HG02973 (cell line): ENCODE measurements at regions not wholly inside any gene's neighbourhood (a gene's known extent, or its start where the extent isn't known, plus 50 kb on each side); places are given as distances from the start of the nearest gene placed in this dataset.

Experiments used
- ATAC-seq: cut with Tn5 transposase; IDR thresholded peaks from one replicate; pipeline ENCODE4 v1.9.1; 2021; ENCODE audit warnings: moderate library complexity; ENCODE audit not compliant: unreplicated experiment

DNA sequence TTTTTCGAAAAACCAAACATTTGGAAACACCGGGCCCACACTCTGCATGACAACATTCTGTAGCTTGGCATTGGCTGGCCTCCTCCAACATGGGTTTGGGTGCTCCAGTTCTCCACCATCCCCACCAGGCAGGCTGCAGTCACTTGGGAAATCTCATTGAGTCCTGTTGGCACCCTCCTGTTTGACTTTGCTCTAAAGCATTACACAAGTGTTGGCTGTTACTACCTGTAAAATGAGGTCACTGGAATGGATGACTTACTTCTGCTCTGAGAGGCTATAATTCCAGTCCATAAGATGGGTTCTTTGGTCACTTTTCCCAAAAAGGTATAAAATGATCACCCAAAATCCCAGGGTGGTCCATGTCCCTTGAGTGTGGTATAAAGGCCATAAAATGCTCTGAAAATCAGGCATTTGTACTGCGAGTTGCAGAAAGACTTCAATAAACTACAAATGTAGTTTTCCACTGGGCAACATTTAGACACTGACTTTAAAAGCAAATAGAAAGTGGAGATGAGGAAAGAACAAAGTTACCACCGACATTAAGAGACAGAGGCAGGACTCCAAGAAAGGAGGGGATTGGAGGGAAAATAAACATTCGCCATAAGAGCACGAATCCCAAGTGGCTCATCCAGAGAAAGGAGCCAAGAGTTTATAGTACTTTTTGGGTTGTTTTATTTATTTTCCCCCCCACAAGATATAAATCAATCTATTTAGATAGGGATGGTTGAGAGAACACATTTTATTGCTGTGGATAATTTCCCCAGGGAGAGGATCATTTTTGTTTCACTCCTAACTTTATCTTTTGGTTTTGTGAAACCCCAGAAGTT is 295.1 kb downstream of the TLE1 start:
- ATAC-seq = no peak

DNA sequence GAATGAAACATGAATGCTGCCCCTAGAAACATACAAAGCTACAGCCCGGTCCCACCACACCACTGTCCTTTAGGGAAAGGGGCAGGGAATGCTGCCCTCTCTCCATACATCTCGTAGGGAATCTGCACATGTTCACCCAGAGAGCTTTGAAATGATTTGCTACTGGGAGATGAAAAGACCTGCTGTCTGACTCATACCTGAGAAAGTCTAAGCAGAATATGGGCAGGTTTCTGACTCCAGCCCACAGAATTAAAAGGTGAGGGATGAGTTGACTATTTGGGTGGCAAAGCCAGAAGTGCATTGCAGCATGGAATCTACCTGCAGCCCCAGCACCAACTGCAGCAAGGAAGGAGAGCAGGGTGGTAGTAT is 297.9 kb downstream of the TLE1 start:
- ATAC-seq = no peak

DNA sequence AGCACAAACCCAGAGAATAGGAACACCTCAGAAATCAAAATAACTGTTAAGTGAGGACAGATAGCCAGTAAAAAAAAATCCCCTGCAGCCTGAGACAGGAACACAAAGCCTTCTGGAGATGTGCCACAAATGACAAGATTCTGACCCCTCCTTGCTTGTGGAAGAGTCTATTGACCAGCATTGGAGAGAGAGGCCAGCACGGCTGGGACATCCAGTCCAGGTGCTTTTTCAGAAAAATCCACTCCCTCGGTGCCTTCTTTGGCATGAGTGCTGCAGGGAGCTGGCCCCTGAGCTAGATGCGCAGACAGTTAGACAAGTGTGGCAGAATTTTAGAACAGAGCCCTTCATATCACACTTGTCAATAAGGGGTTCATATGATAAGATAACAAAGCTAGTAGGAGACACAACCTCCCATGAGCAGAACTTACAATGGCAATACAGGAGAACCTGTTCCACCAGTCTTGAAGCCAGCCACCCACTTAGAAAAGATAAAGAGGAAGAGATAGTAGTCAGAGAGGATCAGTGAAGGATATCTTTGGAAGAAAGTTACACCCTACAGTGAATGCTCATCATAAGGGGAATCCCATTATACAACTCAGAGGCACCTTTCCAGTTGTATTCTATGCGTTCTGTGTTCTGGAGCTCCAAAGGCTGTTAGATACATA is 298.4 kb downstream of the TLE1 start:
- ATAC-seq = no peak

DNA sequence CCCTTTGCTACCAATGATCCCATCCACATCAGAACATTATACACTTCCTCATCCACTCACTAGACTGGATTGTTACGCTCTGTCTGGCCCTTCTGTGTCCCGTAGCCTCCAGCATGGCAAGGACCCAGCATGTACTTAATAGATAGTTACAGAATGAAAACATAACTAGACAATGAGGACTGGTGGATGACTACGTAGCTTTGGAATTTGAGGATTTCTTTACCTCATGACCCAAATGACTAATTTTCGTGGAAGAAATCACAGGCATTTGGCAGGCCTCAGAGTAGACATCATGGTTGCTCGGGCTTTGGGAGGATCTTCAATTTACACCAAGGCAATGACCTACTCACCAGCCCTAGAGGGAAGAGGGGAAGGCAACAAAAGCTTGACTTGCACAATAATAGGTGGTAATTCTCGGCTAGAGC is 299.8 kb downstream of the TLE1 start:
- no peak for ATAC-seq

DNA sequence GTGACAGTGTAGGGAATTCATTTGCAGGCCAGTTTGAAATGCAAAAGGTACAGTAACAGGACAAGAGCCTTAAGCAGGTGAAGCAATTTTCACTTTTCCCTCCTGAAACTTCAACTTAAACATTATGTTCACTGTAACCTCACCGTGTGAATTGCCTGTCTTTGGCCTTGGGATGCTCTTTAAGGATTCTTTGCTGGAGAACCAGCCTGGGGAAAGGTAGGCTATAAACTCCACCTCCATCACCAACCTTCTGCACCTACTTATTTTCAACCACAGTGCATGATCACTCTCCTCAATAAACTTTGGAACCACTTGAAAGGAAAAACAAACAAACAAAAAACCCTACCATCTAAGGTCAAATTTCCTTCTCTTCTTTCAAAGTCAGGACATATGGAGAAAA is 300.5 kb downstream of the TLE1 start:
- ATAC-seq = no peak

DNA sequence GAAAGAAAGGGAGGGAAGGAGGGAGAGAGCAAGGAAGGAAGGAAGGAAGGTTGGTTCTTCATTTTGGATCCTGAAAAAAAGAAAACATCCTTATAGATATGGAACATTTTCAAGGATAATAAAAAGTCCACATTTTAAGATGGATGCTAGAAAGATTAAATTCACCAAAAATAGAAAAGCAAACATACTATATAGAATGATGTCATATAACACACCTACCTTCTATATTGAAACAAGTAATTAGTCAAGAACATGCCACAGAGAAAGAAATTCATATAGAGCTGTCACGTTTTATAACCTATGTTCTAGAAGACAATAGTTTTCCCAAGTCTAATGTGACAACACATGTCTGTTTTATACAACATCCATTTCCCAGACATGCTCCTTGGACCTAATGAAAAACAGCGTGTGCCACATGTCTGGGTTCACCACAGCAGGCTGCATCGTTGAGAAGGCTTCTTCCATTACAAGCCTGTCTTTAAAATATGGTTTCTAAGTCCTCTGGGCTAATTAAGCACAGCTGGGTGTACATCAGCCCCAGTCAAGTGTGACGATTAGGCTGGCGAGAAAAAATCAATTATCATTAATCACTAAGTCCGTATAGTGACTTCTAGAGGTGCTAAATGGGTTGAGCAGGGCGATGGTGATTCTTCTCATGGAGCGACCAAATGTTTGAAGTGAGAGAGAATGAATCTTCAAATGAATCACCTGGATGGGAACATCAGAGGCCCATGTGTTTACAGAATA is 301.8 kb downstream of the TLE1 start:
- ATAC-seq = no peak

DNA sequence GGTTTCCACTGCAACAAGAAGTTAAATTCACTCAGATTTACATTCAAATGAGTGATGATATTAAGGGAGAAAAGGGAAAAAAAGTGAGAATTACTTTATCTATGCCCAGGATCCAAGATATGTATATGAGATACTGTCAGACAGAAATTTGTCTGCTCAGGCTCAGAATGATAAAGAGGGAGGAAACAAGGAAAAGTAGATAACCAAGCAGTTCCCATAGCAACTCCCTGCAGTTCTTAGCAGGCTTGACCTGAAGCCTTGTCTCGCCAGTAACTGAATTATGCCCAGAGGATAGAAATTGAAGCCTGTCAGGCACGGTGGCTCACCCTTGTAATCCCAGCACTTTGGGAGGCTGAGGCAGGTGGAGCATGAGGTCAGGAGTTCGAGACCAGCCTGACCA is 304.4 kb downstream of the TLE1 start:
- ATAC-seq = no peak

DNA sequence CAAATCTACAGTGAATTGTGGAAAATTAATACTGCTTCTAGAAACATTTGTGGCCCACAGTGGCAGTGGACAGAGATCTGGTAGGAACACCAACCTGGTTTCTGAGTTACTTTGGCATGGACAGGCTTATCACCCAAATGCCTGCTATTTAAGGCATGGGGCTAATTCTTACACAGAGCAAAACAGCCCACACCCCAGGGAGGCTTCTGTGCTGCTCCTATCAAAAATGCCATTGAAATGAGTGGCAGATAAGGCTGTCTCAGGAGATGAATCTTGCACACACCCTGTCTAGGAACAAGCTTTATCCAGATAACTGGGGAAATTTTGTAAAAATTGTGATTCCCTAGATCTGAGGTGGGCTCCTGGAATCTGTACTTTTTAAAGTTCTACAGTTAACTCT is 307.1 kb downstream of the TLE1 start:
- ATAC-seq = no peak

DNA sequence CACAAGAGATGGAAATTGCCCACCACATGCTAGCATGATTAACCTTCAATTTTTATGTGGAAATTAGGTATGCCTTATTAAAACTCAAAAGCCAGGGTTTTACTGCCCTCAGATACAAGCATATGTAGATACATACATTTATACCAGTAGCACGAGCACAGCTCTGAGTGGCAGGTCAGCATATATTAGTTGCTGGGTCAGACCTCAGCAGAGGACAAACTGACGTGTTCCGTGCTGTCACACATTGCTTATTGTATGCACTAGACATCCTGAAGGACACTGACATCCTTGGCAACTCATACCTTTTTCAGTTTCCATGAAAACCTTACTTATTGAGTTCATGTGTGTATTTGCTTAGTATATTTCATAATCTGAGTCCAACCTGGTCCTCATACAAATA is 307.7 kb downstream of the TLE1 start:
- ATAC-seq = no peak

DNA sequence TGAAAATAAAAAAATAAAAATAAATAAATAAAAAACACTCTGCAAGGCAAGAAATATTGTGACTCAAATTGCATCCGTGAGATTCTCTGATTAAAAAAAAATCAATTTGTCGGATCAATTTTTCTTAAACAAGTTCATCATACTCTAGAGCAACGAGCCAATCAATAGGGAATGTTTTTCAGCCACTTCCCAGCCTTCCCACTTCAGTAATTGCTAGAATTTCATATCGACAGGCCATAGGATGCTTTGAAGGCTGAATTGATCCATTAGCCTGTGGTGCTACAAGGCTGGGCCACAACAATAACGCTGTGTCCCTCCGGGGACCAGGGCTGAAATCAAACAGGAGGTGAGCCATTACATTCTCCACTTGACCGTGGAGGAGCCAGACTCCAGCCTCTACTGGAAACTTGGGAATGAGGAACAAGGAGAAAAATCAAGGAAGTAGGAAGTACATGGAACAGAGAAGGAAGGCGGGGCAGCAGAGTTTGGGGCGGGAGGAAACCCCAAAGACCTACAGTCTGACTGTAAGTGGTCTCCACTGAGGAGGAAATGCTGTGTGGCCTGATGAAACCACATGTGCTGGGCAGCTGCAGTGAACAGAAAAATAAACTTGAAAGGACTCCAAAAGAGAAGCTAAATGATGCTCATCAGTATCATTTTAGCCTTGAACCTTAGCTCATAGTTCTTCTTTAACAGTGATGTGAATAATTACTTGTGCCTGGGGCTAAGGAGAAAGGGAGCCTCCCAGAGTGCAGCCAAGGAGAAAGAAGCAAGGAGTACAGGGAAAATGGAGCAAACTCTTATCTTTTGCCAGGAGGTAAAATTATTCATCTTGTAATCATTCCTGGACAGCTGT is 308.6 kb downstream of the TLE1 start:
- no peak for ATAC-seq

DNA sequence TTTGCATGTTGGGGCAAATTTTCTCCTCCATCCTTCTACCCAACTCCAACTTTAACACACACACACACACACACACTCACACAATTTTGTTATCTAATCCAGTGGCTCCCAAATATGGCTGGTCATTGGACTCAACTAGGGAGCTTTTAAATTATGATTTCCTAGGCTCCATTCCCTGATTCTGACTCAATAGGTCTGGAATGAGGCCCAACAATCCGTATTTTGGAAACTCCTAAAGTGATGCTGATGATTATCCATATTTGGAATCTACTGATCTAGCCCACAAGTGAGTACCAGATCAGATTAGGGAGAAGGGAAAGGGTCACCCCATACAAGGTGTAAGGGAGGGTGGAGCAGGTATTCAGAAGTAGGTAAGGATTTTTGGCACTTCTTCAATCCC is 309.7 kb downstream of the TLE1 start:
- ATAC-seq = no peak

DNA sequence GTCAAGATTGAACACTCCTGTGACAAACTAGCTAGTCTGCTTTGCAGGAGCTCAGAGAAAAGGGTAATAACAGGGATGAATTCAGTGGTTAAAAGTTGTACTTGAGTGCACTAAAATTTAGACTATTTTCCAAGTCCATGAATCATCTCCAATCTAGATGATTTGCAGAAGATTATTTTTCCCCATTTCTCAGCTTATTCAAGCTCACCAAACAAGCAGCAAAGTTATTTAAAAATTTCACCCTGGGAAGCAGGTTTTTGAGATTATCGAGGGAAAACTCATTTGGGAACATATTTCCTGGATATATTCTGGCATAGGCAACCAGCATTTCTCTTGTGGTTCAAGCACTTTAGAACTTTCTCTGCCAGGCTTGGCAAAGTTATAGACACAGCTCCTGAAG is 311.4 kb downstream of the TLE1 start:
- no peak for ATAC-seq

DNA sequence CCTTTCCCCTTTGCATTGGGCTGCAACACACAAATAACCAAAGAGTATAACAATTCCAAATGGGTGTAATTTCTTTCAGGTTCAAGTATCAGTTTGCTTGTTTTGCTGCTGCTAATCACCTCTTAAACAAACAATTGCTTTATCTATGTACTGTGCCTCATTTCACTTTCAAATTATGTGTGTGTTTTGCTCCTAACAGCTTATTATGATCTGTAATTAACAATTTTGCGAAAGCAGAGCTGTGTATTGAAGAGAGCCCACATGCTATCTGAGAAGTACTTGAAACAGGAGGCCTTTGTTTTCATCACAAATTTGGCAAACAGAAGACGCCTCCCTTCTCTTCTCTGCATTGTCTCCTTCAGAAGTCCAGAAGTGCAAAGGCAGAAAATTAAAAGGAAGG is 312.0 kb downstream of the TLE1 start:
- no peak for ATAC-seq

DNA sequence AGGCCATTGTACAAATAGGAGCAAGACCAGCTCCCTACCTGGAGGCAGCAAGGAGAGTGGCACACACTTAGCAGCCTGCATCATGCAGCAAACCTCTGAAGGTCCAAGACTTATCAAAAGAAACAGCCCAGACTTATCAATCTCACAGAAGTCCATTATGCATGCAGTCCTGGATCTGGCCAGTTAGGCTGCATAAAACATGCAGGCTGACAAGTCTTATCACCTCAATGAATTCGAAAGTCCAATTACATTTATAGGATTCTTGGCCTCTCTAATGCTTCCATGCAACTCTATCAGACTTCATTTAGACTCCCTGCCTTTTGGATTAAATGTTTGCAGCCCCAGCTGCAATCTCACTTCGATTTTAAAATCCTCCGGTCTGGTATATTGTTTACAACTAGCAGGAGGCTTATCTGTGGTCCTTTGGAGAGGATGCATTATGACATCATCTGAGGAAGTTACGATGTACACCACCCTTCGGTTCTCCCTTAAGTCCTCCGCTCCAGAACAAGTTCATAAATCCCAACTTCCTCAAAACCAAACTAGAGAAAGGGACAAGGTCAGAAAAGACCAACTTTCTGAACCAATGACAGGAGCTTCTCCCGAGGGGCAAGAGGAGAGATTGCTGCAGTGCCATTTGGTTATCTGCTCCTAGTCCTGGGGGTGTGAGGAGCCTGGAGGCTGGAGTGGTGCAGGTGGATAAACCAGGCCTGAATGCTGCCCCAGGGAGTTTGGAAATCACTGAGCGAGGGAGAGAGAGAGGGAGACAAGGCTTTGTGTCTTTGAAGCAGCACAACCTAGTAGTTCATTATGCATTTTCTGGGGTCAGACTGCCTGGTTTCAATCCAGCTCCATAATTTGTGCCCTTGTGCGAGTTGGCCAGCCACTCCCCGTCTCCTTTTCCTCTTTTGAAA is 313.9 kb downstream of the TLE1 start:
- ATAC-seq = no peak

DNA sequence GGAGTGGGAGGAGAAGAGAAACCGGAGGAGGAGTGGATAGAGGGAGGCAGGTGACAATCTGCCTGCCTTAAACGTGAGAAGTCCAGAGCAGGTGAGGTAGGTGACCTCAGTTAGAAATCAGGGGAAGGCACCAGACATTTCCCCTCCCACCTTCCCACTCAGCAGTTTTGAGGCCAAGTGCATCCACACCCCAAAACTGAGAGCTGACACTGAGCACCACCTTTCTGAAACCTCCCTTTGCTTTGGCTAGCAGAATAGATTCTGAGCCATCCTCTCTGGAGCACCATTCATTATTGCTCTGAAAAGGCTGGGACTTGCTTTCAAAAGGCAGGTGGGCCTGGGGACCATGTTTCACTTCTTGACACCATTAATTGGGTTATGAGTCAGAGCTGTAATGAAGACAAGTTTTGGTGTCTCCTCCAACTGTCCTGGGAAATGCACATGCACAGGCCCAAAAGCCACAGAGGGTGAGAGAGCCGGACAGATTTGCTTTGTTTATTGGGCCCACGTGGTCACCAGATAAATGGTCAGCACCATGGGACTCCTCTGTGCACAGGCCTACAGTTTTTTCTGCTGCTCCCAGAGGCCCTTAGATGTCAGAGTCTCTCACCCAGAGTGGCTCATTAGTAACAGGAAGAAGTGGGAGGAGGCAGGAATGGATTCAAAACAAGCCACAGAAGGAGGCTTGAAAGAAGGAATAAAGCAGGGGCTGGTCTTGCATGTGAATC is 314.7 kb downstream of the TLE1 start:
- no peak for ATAC-seq

DNA sequence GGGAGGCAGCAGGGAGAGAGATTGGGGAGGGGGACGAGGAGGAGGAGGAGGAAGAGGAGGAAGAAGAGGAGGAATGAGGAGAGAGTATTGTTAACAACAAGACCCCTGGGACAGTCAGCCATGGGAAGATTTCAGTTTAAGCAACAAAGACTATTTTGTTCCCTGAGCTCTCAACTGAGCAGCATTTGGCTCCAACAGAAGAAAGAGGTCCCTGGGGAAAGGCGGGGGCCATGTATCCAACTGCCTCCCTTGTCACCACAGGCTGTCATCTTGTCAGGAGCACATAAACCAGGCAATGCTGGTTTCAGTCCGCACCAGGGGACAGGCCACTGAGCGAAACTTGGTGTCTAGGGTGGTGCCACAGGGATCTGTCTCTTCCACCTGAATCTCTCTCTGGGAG is 316.1 kb downstream of the TLE1 start:
- ATAC-seq = no peak

DNA sequence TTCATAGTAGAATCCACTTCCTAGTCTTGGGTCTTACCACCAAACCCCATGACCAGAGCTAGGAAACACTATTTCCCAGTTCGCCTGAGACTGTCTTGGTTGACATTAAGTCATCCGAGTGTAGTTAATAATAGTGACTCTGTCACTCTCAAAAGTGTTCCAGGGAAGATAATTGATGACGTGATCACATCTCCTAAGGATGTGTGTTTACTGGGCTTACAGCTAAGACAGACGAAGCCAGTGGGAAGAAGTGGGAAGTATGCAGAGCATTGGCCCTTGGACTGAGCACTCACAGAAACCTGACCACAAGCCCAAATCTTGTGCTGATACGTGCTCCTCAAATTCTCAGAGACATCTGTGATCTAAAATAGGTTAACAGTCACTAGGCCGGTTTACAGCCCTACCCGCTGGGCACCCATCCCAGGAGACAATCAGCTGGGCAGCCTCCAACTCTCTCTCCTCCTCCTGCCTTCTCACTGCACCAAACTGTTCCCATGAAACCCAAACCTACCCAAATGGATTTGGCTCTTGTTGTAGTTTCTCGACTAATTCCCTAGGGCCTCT is 316.6 kb downstream of the TLE1 start:
- no peak for ATAC-seq

DNA sequence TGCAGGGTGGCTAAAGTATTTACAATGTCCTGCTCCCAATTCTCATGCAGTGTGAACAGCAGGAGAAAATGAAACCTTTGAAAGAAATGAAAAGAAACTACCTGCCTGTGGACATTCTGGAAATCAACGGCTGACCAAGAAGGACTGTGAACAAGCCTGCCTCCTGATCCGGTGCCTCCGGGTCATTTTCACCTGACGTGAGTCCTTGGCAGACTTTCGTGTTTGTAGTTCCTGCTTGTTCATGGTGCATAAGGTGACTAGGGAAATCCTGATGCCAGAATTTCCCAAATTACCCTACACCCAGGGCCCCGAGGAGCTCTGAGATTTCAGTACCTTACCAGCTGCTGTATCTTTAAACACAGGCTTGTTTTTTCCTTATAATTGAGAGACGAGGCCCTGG is 317.5 kb downstream of the TLE1 start:
- ATAC-seq = no peak

DNA sequence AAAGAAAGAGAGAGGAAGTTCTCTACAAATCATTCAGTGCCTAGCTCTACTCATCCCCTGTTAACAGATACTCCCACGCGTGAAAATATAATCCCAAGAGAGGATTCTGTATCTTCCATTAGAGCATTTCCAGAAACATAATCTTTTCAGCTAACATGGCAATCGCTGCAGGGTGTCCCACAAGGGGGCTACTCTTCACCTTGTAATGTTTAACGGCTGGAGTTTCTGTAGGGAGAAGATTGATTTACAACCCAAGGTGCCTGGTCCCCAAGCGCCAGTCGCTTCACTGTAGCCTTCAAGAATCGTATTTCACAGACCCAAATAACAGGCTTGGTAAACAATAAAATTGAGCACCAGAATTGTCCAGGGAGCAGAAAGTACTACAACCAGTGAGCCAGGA is 318.7 kb downstream of the TLE1 start:
- ATAC-seq = no peak
